ENCODE measurements at regions not wholly inside any gene's neighbourhood (a gene's known extent, or its start where the extent isn't known, plus 50 kb on each side); places are given as distances from the start of the nearest gene placed in this dataset.
"Not testable (repeated sequence)": the region's sequence is repeated elsewhere in the genome, so short reads cannot be mapped to it uniquely, and the experiment has no call there.

DNA sequence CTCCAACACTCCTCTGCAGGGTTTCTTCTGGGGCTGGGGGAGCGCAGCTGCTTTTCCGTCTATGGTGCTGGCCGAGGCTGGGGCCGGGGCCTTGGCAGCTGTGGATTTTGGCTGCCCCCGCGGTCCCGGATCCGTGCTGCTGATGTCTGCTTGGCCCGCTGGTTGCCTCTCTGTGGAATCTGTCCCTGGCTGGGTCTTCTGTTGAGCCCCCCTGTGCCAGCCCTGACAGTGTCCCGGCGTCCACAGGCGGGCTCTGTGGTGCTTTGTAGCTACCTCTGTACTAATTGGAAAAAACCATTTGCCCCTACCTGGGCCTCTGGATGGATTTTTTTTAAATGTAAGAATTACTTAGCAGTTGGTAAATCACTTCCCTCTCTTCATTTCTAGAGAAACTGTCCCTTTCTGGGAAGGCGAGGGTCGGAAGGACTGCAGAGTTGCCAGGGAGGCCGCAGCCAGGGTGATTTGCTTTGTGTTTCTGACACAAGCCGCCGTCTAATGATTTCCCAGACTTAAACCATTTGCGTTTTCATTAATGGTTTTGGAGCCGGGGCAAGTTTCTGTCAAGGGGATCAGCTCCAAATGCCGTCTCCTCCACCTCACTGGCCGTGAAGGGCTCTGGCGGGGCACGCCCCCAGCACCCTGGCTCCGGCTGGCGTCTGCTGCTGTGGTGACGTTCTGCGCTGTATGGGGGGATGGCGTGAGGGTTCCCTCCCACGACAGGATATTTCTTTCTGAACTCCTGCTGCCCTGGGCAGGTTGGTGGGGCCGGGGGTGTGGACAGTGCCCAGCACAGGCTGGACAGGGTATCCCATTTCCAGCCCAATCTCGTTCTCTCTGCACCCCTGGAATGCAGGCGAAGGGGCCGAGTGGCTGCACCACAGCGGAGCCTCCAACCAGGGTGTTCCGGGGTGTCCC, 201.7 kb downstream of the LAT start:
- intact Hi-C loops (cut with DNase I), result not testable (repeated sequence)
- DNase-seq, result peak in 3 of 42 donors; percentile 28 to 44 (median 36)

DNA sequence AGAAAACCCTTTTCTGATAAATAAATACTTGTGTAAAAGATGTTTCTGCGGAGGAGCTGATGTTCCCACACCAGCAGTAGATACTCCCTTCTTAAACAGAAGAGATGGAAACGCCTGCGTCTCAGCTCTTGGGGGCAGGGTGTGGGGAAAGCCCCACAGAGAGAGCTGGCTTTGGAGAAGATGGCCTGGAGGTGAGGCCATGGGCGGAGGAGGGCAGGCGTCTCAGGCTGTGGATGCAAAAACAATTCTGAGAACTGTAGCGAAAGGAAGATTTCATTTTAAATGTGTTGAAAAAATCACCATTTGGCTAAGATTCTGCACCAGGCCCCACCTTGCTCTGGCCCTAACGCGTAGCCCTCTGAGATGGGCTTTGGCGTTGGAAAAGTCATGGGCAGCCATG, 201.0 kb downstream of the LAT start:
- peak in 1 of 42 donors; percentile 18 for DNase-seq
- intact Hi-C loops (cut with DNase I), result not testable (repeated sequence)

DNA sequence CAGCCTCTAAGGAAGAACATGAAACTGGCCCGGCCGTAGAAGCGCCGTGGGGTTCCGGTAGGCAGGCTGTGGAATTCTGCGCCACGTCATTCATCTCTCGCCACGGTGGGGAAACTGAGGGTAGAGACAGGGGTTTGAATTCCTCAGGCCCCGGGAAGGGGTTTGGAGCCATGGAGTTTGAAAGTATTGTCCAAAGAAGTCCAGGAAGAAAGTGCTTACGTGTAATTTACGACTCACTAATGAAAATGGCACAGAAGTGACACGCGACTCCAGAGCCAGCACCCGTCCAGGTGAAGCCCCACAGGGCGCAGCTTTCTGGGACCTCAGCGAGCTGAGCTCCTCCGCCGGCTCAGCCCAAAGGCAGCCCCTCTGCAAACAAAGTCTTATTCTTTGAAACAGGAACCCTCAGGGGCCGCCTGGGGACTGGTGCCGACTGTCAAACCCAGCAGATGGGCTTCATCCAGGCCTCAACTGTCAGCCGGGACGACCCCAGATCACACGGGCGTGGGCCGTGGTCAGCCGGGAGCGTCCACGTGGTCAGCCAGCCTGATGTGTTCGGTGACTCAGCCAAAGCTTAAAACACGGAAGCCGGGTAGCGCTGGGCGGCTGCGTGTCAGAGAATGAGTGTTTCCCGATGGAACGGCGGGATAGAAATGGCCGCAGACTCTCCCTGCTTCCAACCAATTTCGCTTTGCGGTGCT, 200.0 kb downstream of the LAT start:
- intact Hi-C loops (cut with DNase I), result not testable (repeated sequence)
- peak in 3 of 42 donors; percentile 38 to 58 (median 48) for DNase-seq

DNA sequence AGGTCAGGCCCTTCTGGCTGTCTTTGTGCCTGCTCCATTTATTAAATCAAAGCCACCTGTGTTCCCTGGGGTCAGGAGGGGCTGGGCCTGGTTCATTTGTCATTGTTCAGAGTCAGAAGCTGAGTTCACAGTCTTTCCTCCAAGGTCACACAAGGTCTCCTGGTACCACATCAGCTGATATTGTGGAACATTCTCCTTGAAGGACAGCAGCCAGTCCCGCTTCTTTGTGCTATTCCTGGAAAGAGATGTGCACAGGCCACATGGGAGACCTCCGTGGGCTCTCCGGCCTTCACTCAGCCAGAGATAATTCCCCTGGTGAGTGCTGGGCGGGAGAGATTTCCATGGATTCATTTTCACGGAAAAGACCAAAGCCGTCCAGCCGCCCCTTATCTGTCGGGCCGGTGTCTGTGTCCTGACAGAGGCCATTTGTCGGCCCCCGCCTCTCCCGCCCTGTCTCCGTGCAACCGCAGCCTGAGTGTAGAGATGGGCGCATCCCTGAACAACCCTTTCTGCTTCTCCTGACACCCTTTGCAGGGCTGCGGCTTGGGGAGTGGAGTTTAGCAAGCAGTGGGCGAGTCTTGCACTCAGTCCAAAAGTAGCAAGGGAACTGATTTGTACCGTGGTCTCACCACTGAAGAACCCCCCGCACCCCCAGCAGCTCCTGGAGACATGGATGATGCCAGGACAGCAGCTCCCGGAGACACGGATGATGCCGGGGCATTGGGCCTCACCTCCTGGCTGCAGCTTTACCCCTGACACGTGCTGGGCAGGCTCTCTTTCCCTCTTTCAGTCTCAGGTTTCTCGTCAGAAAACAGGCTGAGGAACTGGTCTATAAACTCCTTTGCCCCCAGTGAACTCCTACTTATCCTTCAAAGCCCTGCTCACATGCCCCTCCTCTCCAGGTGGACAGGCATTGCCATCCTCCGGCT, 198.4 kb downstream of the LAT start:
- intact Hi-C loops (cut with DNase I); DNase-seq: not testable (repeated sequence)

DNA sequence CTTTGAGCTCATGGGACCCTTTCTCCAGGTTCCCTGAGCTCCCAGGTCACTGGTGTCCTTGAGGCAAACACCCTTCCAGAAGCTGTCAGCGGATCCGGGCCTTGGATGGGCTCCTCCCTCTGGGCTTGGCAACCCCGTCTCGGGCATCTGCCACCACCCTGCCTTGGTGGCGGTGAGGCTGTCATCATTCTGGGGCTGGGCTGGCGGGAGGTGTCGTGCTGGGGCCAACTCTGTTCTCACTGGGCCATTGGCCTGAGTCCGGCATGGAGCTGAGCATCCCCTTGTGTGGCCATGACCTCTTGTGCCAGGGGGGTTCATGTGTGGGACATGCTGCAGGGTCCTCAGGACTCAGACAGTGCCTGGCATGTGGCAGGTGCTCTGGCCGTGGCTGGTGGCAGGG, 197.6 kb downstream of the LAT start:
- DNase-seq, result no peak
- intact Hi-C loops (cut with DNase I), result no loop called here

DNA sequence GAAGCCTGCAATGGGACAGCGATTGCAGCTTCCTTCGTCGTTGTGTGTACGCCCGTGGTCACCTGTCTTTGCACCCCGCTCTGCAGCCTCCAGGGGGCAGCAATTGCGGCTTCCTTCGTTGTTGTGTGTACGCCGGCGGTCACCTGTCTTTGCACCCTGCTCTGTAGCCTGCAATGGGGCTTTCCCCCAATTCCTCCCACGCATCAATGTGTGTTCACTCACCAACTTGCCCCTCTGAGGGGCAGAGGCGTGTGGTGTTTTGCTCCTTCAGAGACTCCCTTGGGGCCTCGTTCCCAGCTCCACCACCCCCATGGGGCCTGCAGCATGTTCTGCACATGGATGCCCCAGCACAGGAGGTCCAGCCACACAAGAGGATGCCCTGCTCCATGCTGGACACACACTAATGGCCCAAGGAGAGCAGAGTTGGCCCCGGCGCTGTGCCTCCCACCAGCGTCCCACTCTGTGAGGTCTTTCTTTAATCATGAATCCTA, 197.1 kb downstream of the LAT start:
- DNase-seq; intact Hi-C loops (cut with DNase I): not testable (repeated sequence)

DNA sequence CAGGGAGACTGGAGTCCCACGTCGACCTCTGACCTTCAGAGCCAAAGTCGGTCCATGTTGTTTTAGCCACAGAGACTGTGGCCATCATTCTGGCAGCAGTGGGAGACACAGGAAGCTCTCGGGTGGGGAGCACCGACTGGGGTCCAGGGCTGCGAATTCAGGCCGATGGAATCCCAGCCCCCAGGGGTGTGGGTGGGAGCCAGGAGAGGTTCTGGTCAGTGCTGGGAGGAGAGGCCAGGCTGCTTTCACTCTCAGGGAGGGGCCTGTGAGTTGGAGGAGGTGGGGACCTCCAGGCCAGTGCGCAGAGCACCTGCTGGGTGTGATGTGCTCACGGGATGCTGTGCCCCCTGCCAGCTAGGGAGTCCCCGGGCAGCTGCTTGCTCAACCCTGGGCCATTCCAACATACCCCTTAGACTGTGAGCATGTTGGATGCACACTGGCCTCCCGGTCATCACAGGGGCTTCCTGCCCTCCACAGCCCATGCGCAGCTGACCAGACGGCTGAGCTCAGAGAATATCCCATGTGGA, 196.5 kb downstream of the LAT start:
- intact Hi-C loops (cut with DNase I); DNase-seq: not testable (repeated sequence)

DNA sequence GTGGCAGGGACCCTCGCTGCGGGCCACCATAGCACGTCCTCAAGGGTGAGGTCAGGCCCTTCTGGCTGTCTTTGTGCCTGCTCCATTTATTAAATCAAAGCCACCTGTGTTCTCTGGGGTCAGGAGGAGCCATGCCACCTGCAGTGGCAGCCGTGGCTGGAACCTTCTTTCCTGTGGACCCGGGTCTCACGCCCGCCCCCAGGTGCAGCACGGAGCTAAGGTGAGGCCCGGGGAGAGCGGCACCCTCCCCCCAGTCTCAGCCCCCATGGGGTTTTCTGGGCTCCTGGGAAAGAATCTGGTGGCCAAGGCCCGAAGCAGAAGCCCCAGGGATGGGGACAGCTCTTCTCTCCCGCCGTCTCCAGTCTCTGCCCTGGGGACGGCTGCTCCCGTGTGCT, 195.4 kb downstream of the LAT start:
- DNase-seq; intact Hi-C loops (cut with DNase I): not testable (repeated sequence)

DNA sequence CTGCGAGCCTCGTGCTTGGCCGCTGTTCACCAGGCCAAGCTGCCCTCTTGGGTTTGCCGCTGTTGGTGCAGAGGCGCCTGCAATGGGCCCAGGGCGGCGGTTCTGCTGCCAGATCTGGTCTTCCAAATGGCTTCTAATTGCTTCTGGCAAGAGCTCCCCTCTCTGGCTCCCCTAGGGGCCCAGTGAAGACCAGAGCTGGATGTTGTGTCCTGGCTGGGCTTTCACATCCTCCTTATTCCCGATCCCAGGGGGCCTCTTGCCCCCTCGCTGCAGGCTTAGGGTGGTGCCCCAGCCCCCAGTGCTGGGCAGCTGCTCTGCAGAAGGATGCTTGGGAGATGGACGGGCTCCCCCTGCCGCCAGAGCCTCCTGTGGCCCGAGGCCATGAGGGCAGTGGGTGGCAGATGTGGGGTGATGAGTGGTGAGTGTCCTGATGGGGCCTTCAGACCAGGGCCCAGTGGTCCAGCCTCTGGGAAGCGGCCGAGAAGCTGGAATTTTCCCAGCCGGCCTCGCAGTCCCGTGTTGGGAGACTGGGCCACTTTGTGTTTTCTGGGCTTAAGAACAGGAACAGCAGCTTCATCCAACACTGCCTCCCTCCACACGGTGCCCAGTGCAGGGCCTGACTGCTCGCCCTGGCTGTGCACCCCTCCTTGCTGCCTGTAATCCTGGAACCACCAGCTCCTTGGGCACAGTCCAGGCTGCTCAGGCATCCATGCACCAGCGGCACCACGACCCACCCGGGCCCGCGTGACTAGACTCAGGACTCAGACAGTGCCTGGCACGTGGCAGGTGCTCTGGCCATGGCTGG, 194.8 kb downstream of the LAT start:
- intact Hi-C loops (cut with DNase I), result not testable (repeated sequence)

DNA sequence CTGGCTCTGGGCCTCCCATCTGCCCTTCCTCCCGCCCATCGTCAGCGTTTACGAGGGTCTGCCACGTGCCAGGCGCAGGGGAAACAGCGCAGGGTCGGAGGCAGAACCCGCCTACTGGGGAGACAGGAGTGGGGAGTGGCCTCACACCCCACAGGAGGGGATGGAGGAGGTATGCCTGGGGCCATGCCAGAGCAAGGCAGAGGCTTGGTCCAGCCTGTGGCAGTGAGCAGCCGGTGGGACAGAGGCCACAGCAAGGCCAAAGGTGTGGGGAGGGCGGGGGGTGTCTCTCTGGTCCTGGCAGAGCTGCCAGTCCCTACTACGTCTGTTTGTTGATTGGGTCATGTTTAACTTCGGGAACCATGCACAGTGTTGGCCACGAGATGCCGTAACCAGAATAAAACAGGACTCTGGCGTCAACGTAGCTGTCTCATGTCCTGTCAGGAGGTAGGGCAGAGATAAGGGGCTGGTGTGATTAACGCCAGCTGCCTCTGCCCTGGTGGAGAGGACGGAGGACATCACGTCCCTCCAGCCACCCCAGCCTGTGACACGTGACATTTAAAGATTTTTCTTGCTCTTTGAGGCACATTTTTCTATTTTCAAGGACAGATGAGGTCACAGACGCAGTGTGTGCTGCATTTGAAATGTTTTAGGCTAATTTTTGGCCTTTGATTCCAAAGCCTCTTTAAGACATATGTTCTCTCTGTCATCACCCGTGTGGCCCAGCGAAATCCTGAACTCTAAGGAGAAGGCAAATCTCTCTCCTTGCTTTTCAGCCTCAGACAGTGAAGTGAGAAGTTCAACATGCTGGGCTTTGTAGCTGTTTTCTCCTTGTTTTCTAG, 193.3 kb downstream of the LAT start:
- DNase-seq; intact Hi-C loops (cut with DNase I): not testable (repeated sequence)

More for the DNA sequence above, 194.8 kb downstream of the LAT start:
- DNase-seq, result peak in 17 of 42 donors; percentile 8 to 54 (median 40)

DNA sequence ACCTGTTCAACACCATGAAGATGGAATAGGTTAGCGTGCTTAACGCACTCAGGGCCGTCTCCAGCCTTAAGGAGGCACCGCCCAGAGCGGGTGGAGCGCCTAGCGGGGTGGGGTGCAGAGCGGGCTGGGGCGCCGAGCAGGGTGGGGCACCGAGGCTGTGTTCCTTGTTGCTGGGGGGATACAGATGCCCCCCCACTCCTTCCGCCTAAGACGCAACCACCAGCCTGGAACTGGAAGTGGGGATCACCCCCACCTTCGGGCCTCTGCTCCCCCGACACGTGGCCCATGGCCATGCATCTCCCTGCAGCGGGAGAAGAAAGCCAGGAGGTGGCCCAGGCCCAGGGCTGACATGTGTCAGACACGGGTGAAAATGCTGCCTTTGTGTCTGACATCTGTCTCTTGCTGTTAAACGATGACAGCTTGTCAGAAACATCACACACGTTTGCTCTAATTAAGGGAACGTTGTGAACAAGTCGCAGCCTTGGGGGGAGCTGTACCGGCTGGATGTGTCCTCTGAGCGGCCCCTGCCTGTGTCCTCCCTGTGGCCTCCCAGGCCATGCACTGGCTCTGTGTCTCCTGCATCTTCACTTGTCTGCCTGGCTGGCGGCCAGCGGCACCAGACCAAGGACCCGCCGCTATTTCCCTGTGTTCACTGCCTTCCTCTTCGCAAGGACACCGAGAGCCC, 192.5 kb downstream of the LAT start:
- intact Hi-C loops (cut with DNase I), result not testable (repeated sequence)
- DNase-seq, result peak in 2 of 42 donors; percentile 23 to 26

DNA sequence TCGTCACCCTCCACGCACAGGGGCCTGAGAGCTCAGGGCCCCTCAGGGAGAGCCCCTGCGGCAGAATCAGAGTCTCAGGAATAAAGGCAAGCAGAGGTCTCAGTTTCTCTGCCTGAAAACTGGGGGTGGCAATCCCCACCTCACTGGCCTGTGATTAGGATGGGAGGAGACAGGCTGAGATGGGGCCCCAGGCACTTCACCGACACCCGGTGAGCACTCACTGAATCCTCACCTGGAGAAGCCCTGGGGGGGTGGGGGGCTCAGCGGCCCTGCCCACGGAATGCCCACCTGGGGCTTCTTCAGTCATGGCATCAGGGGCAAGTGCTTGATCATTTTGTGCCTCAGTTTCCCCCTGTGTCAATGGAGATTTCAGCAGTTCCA, 192.0 kb downstream of the LAT start:
- DNase-seq; intact Hi-C loops (cut with DNase I): not testable (repeated sequence)

DNA sequence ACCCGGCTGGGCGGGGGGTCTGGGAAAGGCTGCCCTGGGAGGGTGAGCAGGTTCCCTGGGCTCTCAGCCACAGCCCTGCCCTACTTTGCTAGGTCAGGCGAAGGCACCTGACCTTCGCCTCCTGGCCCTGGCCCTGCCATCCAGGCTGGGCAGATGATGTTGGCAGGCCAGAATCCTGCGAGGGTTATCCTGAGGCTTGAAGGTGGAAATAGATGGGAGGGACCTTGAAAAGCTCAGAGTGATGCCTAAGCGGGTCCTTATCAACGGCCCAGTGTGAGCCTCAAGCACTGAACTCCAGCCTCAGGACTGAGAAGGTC, 191.3 kb downstream of the LAT start:
- DNase-seq; intact Hi-C loops (cut with DNase I): not testable (repeated sequence)

DNA sequence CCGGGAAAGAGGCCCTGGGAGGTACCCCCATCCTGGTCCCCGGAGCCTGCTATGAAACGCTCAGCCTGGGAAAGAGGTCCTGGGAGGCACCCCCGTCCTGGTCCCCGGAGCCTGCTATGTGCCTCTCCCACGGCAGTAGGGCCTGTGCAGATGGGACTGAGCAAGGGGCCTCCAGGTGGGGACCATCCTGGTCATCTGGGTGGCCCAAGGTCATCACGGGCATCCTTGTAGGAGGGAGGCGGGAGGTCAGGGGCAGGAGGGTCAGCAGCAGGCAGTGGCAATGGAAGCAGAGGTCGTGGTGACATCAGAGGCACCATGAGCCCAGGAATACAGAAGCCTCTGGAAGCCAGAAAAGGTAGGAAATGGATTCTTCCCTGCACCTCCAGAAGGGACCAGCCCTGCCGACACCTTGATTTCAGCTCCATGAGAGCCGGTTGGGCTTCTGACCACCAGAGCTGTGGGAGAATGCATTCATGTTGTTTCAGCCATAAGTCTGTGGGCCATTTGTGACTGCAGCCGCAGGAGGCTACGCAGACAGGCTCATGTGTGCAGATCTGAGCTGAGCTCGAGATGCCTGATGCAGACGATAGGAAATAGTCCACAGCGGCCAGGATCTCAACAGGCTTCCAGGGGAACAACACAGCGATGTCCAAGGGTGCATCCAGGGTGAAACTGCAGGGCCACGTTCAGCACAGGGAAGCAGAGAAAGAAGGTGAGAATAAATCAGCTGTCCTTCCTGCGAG, 190.7 kb downstream of the LAT start:
- intact Hi-C loops (cut with DNase I); DNase-seq: not testable (repeated sequence)

DNA sequence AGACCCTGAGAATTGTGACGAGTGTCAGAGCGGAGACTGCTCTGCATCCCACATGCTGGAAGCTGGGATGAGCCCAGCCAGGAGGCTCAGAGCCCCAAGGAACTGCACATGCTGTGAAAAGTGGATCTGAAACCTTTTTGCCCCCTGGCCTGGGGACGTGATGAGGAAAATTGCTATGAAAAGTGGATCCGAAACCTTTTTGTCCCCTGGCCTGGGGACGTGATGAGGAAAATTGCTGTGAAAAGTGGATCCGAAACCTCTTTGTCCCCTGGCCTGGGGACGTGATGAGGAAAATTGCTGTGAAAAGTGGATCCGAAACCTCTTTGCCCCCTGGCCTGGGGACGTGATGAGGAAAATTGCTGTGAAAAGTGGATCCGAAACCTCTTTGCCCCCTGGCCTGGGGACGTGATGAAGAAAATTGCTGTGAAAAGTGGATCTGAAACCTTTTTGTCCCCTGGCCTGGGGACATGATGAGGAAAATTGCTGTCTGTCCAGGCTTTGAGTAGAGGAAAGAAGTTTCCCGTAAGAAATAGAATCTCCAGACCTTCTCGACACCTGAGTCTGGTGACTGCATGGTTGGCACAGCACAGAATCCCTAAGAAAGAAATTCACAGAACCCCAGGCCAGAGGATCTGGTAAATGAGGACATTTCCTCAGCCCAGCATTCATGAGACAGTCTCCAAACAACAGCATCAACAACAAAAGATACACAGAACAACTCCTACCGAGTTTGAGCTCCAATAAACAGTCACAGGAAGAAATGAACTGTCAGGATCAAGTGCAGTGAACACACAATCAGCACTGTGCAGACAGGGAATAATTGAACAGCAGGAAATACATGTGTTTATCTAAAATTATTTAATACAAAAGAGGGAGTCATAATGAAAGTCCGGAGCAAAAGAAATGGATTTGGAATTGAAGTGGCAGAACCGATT, 188.8 kb downstream of the LAT start:
- intact Hi-C loops (cut with DNase I); DNase-seq: not testable (repeated sequence)

All from head of caudate nucleus (tissue), 42 donors.